ENCODE measurements at regions not wholly inside any gene's neighbourhood (a gene's known extent, or its start where the extent isn't known, plus 50 kb on each side); places are given as distances from the start of the nearest gene placed in this dataset.
"Not testable (repeated sequence)": the region's sequence is repeated elsewhere in the genome, so short reads cannot be mapped to it uniquely, and the experiment has no call there.

DNA sequence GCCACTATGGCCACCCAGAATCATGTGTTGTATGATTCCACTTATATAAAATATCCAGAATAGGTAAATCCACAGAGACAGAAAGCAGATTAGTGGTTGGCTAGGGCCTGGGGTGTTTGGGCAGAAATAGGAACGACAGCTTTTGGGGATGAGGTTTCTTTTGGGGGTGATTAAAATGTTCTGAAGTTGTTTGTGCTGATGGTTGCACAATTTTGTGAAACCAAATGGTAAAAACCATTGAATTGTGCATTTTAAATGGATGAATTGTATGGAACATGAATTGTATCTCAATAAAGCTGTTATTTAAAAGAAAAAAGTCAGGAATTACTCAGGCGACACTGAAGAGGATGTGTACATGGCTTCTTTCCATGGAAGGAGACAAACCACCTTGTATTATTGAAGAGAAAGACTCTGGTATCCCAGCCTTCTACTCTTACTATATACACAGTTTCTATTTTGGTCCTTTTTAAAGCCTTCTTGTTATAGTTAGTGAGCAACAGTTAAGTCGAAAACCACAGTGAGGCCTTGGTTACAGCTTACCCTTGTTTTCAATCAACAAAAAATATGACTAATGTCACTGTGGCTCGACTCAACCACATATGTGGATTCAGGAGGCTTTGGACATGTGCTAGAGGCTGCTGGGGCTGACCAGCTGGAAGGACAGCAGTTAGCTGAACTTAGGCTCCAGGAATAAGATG, 57.1 kb upstream of the KMT2E start:
- no peak for DNase-seq

DNA sequence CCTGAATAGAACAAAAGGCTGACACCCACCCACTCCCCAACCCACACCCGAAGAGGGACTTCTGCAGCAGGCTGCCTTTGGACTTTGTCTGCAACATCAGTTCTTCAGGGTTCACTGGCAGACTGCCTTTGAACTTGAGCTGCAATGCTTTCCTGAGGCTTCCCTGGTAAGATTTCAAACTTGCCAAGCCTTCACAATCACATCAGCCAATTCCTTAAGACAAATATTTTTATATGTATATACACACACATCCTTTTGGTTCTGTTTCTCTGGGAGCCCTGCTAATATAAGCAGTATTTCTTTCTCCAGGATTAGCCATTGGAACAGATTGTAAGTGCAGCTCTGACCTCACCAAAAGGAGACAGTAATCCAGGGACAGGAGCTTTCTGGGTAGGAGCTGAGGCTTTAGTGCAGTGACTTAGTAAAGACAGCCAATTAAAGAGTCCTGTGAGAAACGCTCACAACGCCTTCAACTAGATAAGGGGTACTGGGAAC, 55.6 kb upstream of the KMT2E start:
- no peak for DNase-seq

DNA sequence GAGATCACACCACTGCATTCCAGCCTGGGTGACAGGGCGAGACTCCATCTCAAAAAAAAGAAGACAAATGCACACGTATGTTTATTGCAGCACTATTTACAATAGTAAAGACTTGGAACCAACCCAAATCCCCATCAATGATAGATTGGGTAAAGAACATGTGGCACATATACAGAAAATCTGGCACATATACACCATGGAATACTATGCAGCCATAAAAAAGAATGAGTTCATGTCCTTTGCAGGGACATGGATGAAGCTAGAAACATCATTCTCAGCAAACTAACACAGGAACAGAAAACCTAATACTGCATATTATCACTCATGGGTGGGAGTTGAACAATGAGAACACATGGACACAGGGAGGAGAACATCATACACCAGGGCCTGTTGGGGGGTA, 54.5 kb upstream of the KMT2E start:
- not testable (repeated sequence) for DNase-seq

DNA sequence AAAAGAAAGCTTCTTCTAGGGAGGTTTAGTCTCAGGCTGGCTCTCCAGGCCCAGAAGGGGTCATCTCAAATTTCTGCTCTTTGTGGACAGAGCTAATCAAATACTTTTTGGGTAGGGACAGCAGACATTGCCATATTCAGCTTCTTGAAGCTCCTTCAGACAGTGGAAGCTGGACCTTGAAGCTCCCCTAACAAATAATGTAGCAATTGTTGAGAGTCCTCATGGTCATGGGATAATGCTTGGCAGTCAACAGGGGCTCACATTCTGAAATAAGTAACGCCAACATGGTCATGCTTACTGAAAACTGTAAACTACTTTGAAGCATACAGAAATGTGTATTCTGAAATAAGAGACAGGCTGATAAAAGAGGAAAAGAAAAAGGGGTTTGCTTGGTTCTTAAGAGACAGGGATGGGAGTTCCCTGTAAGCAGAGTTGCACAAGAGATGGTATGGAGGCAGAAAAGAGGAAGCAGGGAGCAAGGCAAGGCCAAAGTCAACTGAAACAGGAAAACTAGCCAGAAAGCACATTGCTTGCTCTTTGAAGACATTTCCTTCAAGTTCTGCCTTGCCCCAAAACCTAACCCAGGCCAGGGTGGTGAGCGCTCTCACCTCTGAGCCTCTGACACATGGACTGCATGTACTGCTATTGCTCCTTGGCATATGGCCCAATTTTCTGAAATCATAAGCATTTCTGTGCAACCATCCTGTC, 53.1 kb upstream of the KMT2E start:
- DNase-seq, result no peak

GRCh38 chr7:104961821-104962220, 52.2 kb upstream of the KMT2E start:
- DNase-seq, result no peak

DNA sequence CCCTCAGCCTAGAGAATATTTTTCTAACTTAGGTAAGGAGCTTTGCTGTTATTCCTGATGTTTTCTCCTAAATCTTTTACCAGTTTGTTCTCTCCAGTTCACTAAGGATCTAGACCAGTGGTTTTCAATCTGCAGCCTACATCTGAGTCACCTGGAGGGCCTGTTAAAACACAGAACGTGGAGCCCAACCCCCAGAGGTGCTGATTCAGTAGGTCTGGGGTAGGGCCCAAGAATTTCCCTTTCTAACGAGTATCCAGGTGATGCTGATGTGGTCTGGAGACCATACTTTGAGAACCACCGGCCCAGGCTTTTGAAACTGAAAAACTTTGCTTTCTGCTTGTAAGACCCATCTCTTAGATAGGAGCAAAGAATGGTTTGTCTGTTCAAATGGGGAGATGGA, 51.2 kb upstream of the KMT2E start:
- no peak for DNase-seq

GRCh38 chr7:104963378-104963990, 50.5 kb upstream of the KMT2E start:
- DNase-seq, result no peak

DNA sequence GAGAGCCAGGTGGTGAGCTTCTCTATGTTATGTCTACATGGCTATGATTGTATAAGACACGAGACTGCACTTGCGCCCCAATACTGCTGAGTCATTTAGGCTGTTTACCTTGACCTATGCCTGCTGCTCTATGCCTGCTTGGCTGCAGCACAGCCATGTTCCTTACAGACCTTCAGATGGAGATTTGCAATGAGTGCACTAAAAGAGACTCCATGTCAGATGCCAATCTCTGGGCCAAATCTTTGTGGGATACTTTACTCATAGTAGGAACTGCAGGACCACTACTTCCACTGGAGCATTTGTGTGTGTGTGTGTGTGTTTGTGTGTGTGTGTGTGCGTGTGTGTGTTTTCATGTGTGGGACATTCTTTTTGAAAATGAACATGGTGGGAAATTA, 50.0 kb upstream of the KMT2E start:
- DNase-seq, result peak; percentile 29
